ENCODE measurements at regions not wholly inside any gene's neighbourhood (a gene's known extent, or its start where the extent isn't known, plus 50 kb on each side); places are given as distances from the start of the nearest gene placed in this dataset.
"Not testable (repeated sequence)": the region's sequence is repeated elsewhere in the genome, so short reads cannot be mapped to it uniquely, and the experiment has no call there.

GRCh38 chr9:87199278-87199677 lies 252.0 kb upstream of the GAS1 start:
- no peak for DNase-seq (ENCODE audit: low spot score)

GRCh38 chr9:87199782-87200181 lies 252.5 kb upstream of the GAS1 start:
- DNase-seq (ENCODE audit: low spot score): no peak

DNA sequence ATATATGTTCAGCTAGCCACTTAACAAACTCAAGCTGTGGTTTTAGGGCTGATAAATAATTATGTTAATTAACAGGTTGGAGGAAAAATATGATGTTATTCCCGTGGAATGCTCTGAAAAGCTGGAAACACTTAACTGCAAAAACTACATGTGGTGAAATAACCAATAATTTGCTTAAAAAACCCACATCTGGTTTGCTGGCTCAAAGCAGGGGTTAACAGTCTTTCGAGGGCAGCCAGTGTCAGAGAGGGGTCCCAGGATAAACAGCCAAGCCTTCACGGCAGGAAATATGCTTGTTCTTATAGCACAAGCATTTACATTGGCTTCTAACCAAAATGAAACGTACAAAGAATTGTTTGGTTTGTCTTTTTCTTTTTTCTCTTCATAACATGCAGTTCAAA lies 254.0 kb upstream of the GAS1 start:
- peak; percentile 53 for DNase-seq (ENCODE audit: low spot score)

DNA sequence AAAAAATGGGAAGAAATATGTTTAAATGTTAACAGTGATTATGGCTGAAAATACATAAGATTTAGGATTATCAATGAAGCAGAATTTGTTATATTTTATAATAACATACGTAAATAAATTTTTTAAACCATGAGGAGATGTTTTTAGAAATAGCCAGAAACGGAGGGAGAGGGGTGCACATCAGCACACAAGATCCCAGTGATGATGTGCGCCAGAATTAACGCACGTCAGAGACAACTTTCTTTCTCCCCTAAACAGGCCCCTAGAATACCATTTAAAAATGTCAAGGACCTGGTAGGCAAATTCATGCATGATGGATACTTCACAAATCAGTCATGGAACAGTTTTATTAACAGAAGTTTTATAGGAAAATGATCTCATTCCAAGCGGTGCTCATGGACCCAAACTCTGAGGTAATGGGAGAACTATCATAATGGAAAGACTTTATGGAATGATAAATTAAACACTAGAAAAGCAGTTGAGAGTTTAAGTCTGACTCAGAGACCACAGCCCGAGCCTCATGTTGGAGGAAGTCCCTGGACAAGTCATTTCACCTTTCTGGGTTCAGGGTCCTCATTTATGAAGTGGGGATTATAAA lies 258.9 kb upstream of the GAS1 start:
- DNase-seq (ENCODE audit: low spot score): no peak

- not testable (repeated sequence) for DNase-seq (ENCODE audit: low spot score)
Measured at GRCh38 chr9:87210658-87211057, 263.4 kb upstream of the GAS1 start.

GRCh38 chr9:87211669-87212068 lies 264.4 kb upstream of the GAS1 start:
- peak; percentile 64 for DNase-seq (ENCODE audit: low spot score)

DNA sequence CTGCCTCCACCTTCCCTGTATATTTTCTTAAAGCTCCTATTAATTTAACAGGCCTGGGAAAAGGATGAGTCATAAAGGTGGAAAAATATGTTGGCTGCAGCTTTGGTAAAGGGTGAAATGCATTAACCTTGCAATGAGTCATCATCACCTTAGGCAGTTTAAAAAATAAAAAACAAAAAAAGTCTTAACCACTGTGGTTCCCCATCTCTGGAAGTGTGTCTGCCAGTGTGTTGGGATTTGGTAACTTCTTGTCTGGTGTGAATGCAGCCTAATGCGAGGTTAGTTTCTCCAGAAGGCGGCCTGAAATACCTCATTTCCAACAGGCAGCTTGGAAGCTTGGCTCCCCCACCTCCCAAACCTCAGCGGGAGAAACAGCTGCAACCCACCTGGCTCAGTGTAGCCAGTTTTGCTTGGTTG lies 265.3 kb upstream of the GAS1 start:
- DNase-seq (ENCODE audit: low spot score): no peak

DNA sequence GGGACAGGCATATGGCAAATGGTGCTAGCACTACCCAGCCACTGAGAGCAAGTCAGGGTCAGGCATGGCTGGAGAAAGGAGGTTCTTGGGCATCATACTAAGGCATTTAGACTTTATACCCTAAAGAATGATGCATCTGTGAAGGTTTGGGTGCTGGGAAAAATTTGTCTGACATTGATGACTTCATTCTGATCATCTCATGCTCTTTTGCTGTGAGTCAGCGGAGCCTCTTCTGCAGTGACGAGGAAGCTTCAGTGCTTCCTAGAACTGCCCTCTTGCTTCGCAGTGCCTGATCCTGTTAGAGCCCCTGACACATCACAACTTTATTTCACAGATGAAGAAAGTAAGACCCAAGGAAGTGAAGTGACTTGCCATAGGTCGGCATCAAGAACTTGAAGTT lies 266.6 kb upstream of the GAS1 start:
- DNase-seq (ENCODE audit: low spot score): no peak

GRCh38 chr9:87214991-87215390 lies 267.7 kb upstream of the GAS1 start:
- no peak for DNase-seq (ENCODE audit: low spot score)

GRCh38 chr9:87216036-87216435 lies 268.7 kb upstream of the GAS1 start:
- no peak for DNase-seq (ENCODE audit: low spot score)

- DNase-seq (ENCODE audit: low spot score): no peak
Measured at GRCh38 chr9:87216897-87217455, 269.7 kb upstream of the GAS1 start.

- DNase-seq (ENCODE audit: low spot score): no peak
Measured at GRCh38 chr9:87223392-87224246, 274.0 kb upstream of the DAPK1 start.

GRCh38 chr9:87226896-87227295 lies 270.8 kb upstream of the DAPK1 start:
- no peak for DNase-seq (ENCODE audit: low spot score)

DNA sequence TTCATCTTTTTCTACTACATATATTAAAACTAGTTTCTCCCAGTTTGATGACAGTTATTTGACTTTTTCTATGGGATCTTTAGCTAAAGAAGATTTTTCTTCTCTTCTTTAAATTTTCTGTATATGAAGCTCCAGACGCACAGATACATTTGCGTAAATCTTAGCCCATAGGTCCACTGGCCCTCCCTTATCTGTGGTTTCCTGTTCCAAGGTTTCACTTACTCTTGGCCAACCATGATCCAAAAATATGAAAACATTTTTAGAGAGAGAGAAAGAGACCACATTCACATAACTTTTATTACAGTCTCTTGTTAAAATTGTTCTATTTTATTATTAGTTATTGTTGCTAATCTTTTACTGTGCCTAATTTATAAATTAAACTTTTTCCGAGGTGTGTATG lies 270.2 kb upstream of the DAPK1 start:
- DNase-seq (ENCODE audit: low spot score): no peak

DNA sequence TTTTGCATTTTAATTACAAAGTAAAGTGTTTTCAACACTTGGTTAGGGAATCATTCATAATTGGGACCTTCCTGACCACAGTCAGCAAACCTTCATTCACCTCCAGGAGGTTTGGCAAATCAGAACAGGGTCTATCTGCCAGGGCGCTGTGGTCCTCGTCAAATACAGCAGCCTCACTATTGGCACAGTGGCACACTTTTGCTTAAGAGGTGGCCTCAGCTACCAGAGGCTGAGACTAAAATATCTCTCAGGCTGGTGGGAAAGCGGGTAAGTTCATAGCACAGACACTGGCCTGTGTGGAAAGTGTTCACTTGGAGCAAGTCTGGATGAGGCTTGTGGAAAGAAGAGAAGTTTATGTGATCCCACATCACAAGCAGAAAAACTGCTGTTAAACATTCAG lies 268.6 kb upstream of the DAPK1 start:
- peak; percentile 40 for DNase-seq (ENCODE audit: low spot score)

GRCh38 chr9:87233431-87233830 lies 264.2 kb upstream of the DAPK1 start:
- DNase-seq (ENCODE audit: low spot score): no peak

DNA sequence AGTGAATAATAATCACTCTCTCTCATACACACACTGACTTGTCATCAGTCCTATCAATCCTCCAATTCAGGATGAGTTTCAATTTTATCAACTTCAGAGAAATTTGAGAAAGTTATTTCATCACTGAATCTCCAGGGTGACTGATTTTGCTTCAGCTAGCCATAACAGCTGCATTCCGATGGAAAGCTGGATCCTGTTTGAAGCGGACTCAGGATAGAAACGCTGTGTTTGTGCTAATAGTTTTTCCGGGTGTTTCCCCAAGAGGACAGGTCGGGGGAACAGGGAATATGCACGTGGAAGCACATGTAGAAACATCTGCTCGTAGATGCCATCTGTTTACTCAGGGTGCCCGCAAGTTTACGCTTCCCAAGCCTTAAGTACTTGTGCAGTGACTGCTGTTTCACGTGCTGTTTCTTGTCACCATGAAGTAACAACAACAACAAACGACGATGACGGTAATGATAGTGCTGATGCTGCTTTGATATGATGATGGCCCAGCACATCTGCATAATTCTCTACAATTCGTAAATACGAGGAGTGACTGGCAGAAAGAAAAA lies 263.7 kb upstream of the DAPK1 start:
- no peak for DNase-seq (ENCODE audit: low spot score)

- DNase-seq (ENCODE audit: low spot score): no peak
Measured at GRCh38 chr9:87234854-87235253, 262.8 kb upstream of the DAPK1 start.

GRCh38 chr9:87236546-87236945 lies 261.1 kb upstream of the DAPK1 start:
- no peak for DNase-seq (ENCODE audit: low spot score)

DNA sequence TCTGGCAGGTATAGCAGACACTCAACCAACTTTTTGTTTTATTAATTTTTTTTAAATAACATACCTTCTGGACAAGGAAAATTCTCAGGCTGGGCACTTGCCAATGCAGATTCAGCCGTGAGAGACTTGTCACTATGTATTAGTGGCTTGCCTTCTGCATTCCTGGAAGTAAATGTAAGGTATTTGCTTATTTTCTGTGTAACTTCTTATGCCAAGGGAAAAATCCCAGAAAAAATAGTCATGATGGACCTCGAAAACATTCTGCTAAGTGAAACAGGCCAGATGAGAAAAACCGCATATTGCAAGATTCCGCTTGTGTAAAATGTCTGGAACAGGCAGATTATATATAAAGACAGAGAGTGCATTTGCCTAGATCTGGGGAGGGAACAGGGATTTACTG lies 260.3 kb upstream of the DAPK1 start:
- peak; percentile 88 for DNase-seq (ENCODE audit: low spot score)

GRCh38 chr9:87238545-87238944 lies 259.1 kb upstream of the DAPK1 start:
- DNase-seq (ENCODE audit: low spot score): no peak

- no peak for DNase-seq (ENCODE audit: low spot score)
Measured at GRCh38 chr9:87239312-87239711, 258.4 kb upstream of the DAPK1 start.

DNA sequence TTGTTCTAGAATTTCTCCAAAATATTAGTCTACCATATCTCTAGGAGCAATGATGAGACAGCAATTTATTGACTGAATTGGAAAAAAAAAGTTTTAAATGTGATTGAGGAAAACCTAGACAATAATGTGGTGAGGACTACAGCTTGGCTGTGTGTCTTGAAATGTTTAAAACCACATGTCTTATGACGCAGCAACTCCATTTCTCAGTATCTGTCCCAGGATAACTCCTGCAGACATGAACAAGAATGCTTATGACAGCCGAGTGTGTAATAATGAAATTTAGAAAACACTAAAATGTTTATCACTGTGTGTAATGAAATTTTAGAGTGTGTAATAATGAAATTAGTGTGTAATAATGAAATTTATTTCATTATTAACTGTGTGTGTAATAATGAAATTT lies 254.1 kb upstream of the DAPK1 start:
- DNase-seq (ENCODE audit: low spot score): no peak

Measured in umbilical cord (tissue), 1 donor.